HepG2 (cell line): ENCODE measurements at regions not wholly inside any gene's neighbourhood (a gene's known extent, or its start where the extent isn't known, plus 50 kb on each side); places are given as distances from the start of the nearest gene placed in this dataset.

Experiments used
- CHD2 ChIP-seq: IDR thresholded peaks from 2 replicates; pipeline ENCODE4 v1.6.1; 2011; ENCODE audit warnings: low read depth, low read length, improper control_type of control experiment
- EZH2 ChIP-seq: conservative IDR thresholded peaks from 2 replicates; pipeline ENCODE4 v1.6.1; 2012; ENCODE audit warnings: mild to moderate bottlenecking, low read depth, low read length, moderate library complexity
- HDAC6 ChIP-seq: fragments of 200-600 bp; sonication (generic); IDR thresholded peaks from 2 replicates; pipeline ENCODE4 v1.7.0; 2017; ENCODE audit warnings: mild to moderate bottlenecking, antibody characterized with exemption, low read length, low read depth
- HNF4A ChIP-seq: sonication (generic); formaldehyde crosslinking; IDR thresholded peaks from 2 replicates; pipeline ENCODE4 v1.4.0; 2020; ENCODE audit warnings: missing genetic modification reagents
- IRF2 ChIP-seq: IDR thresholded peaks from 2 replicates; pipeline ENCODE4 v1.6.1; 2018; ENCODE audit warnings: missing genetic modification reagents, missing compliant biosample characterization
- KDM1A ChIP-seq: IDR thresholded peaks from 2 replicates; pipeline ENCODE4 v1.6.1; 2016; ENCODE audit warnings: missing compliant biosample characterization
- MEIS2 ChIP-seq: sonication (generic); formaldehyde crosslinking; IDR thresholded peaks from 2 replicates; pipeline ENCODE4 v1.9.0; 2021; ENCODE audit warnings: mild to moderate bottlenecking, missing genetic modification reagents
- POLR2A ChIP-seq, 2 experiments: IDR thresholded peaks; 2 replicates each; pipeline ENCODE4 v1.6.1; 2011; ENCODE audit warnings: low read depth in 2 of 2, low read length in 2 of 2, mild to moderate bottlenecking in 1 of 2, moderate library complexity in 1 of 2; ENCODE audit not compliant: insufficient read depth in 1 of 2
- POLR2AphosphoS5 ChIP-seq: IDR thresholded peaks from 2 replicates; pipeline ENCODE4 v1.6.1; 2012; ENCODE audit warnings: low read depth, low read length
- XRCC5 ChIP-seq: fragments of 200-400 bp; formaldehyde crosslinking; optimal IDR thresholded peaks from 2 replicates; pipeline ENCODE3; 2017; ENCODE audit warnings: mild to moderate bottlenecking, low read length
- ZNF292 ChIP-seq: sonication (generic); formaldehyde crosslinking; IDR thresholded peaks from 2 replicates; pipeline ENCODE4 v1.8.1; 2022; ENCODE audit warnings: mild to moderate bottlenecking, low read depth, missing genetic modification reagents, borderline replicate concordance
- TF ChIP-seq, protein P1 (sequence below): sonication (generic); formaldehyde crosslinking; IDR thresholded peaks from 2 replicates; pipeline ENCODE4 v1.9.0; 2021; ENCODE audit warnings: missing genetic modification reagents, borderline replicate concordance
- TF ChIP-seq, protein P2 (sequence below): sonication (generic); formaldehyde crosslinking; IDR thresholded peaks from 2 replicates; pipeline ENCODE4 v1.5.0; 2020; ENCODE audit warnings: mild to moderate bottlenecking, missing genetic modification reagents, moderate library complexity

GRCh38 chr9:90112788-90113187 lies 508.0 kb downstream of the GADD45G start:
- TF ChIP-seq MEIS2 (CRISPR knock-in tag), result no peak
- TF ChIP-seq XRCC5, result no peak
- no peak for TF ChIP-seq IRF2 (CRISPR knock-in tag)
- TF ChIP-seq KDM1A (CRISPR knock-in tag), result no peak
- TF ChIP-seq CHD2, result no peak
- no peak for TF ChIP-seq HDAC6
- TF ChIP-seq POLR2AphosphoS5, result no peak
- TF ChIP-seq ZNF292 (CRISPR knock-in tag), result no peak
- TF ChIP-seq, protein P1, sequence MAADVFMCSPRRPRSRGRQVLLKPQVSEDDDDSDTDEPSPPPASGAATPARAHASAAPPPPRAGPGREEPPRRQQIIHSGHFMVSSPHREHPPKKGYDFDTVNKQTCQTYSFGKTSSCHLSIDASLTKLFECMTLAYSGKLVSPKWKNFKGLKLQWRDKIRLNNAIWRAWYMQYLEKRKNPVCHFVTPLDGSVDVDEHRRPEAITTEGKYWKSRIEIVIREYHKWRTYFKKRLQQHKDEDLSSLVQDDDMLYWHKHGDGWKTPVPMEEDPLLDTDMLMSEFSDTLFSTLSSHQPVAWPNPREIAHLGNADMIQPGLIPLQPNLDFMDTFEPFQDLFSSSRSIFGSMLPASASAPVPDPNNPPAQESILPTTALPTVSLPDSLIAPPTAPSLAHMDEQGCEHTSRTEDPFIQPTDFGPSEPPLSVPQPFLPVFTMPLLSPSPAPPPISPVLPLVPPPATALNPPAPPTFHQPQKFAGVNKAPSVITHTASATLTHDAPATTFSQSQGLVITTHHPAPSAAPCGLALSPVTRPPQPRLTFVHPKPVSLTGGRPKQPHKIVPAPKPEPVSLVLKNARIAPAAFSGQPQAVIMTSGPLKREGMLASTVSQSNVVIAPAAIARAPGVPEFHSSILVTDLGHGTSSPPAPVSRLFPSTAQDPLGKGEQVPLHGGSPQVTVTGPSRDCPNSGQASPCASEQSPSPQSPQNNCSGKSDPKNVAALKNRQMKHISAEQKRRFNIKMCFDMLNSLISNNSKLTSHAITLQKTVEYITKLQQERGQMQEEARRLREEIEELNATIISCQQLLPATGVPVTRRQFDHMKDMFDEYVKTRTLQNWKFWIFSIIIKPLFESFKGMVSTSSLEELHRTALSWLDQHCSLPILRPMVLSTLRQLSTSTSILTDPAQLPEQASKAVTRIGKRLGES (CRISPR knock-in tag), result no peak
- TF ChIP-seq, protein P2, sequence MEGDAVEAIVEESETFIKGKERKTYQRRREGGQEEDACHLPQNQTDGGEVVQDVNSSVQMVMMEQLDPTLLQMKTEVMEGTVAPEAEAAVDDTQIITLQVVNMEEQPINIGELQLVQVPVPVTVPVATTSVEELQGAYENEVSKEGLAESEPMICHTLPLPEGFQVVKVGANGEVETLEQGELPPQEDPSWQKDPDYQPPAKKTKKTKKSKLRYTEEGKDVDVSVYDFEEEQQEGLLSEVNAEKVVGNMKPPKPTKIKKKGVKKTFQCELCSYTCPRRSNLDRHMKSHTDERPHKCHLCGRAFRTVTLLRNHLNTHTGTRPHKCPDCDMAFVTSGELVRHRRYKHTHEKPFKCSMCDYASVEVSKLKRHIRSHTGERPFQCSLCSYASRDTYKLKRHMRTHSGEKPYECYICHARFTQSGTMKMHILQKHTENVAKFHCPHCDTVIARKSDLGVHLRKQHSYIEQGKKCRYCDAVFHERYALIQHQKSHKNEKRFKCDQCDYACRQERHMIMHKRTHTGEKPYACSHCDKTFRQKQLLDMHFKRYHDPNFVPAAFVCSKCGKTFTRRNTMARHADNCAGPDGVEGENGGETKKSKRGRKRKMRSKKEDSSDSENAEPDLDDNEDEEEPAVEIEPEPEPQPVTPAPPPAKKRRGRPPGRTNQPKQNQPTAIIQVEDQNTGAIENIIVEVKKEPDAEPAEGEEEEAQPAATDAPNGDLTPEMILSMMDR (CRISPR knock-in tag), result no peak
- no peak for TF ChIP-seq HNF4A
- no peak for TF ChIP-seq EZH2
- no peak for TF ChIP-seq POLR2A (IDR thresholded peaks at IDR 0.05; ENCODE audit: insufficient read depth in 1 of 2, low read depth in 2 of 2, low read length in 2 of 2)
